ENCODE measurements at regions not wholly inside any gene's neighbourhood (a gene's known extent, or its start where the extent isn't known, plus 50 kb on each side); places are given as distances from the start of the nearest gene placed in this dataset.
"Not testable (repeated sequence)": the region's sequence is repeated elsewhere in the genome, so short reads cannot be mapped to it uniquely, and the experiment has no call there.

- H4K20me1 ChIP-seq (replicated peaks; ENCODE audit: insufficient read depth) = no peaks in the 10 kb centered on the region
- no peak overlapping the region for H3K4me3 ChIP-seq
- Mint-ChIP-seq H3K36me3 (ENCODE audit: low read depth) (no peaks in the 10 kb centered on the region), H3K4me1 (peaks cover 2% of the 10 kb centered on the region; the same call in 1 of the 3 replicates), H3K4me3 (no peak overlapping the region), H3K27me3 (ENCODE audit: insufficient read depth, low read depth, poor library complexity) (no peaks in the 10 kb centered on the region), H3K27ac (no peak overlapping the region), H3K9me3 (0 out of 3 replicates have a peak, but pooled peaks cover 2% of the 10 kb centered on the region)
- no peaks in the 10 kb centered on the region for H3F3A ChIP-seq (replicated peaks; ENCODE audit: low read depth)
- H3K9me2 ChIP-seq (ENCODE audit: insufficient read depth) = no peaks in the 10 kb centered on the region
- peak; percentile 83 for ATAC-seq
- peak; percentile 75 for DNase-seq (ENCODE audit: low spot score)
- no peaks in the 10 kb centered on the region for H3K36me3 ChIP-seq (ENCODE audit: insufficient read depth)
- no peaks in the 10 kb centered on the region for H3K27me3 ChIP-seq (ENCODE audit: insufficient read depth)
- no peaks in the 10 kb centered on the region for H3K4me1 ChIP-seq (ENCODE audit: insufficient read depth)
- no peak overlapping the region for H3K4me2 ChIP-seq
- TF ChIP-seq, protein P1, sequence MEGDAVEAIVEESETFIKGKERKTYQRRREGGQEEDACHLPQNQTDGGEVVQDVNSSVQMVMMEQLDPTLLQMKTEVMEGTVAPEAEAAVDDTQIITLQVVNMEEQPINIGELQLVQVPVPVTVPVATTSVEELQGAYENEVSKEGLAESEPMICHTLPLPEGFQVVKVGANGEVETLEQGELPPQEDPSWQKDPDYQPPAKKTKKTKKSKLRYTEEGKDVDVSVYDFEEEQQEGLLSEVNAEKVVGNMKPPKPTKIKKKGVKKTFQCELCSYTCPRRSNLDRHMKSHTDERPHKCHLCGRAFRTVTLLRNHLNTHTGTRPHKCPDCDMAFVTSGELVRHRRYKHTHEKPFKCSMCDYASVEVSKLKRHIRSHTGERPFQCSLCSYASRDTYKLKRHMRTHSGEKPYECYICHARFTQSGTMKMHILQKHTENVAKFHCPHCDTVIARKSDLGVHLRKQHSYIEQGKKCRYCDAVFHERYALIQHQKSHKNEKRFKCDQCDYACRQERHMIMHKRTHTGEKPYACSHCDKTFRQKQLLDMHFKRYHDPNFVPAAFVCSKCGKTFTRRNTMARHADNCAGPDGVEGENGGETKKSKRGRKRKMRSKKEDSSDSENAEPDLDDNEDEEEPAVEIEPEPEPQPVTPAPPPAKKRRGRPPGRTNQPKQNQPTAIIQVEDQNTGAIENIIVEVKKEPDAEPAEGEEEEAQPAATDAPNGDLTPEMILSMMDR (conservative IDR thresholded peaks at IDR 0.05; ENCODE audit: low read depth in 2 of 2) = peak; percentile 81 to 83
- no peak for TF ChIP-seq ZNF462 (CRISPR knock-in tag; IDR thresholded peaks at IDR 0.05)
- no peaks in the 10 kb centered on the region for H3K79me2 ChIP-seq (replicated peaks; ENCODE audit: insufficient read depth)
- H3K27ac ChIP-seq (ENCODE audit: low read depth) = no peak overlapping the region
- no peak overlapping the region for H2AFZ ChIP-seq
Measured at GRCh38 chr2:49616800-49617199, 462.5 kb upstream of the FSHR start.

DNA sequence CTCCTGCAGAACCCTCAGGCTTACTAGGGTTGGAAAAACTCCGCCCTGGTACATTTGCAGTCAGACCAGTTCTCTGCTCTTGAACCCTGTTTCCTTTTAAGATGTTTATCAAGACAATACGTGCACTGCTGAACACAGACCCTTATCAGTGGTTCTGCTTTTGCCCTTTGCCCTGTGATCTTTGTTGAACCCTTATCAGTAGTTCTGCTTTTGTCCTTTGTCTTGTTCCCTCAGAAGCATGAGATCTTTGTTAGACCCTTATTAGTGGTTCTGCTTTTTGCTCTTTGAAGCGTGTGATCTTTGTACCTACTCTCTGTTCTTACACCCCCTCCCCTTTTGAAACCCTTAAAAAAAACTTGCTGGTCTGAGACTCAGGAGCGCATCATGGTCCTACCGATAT, 457.5 kb upstream of the FSHR start:
- H3K4me2 ChIP-seq; H3F3A ChIP-seq (replicated peaks; ENCODE audit: low read depth); H3K4me1 ChIP-seq (ENCODE audit: insufficient read depth); H3K4me3 ChIP-seq; ATAC-seq; H3K27me3 ChIP-seq (ENCODE audit: insufficient read depth); H3K27me3 Mint-ChIP-seq (ENCODE audit: insufficient read depth, low read depth, poor library complexity); H2AFZ ChIP-seq; H3K4me3 Mint-ChIP-seq; H3K27ac Mint-ChIP-seq; H3K9me2 ChIP-seq (ENCODE audit: insufficient read depth); H4K20me1 ChIP-seq (replicated peaks; ENCODE audit: insufficient read depth); H3K79me2 ChIP-seq (replicated peaks; ENCODE audit: insufficient read depth); H3K4me1 Mint-ChIP-seq; H3K36me3 Mint-ChIP-seq (ENCODE audit: low read depth); H3K36me3 ChIP-seq (ENCODE audit: insufficient read depth); H3K9me3 Mint-ChIP-seq; H3K27ac ChIP-seq (ENCODE audit: low read depth); DNase-seq (ENCODE audit: low spot score): not testable (repeated sequence)

All from GM23338 (cell line).